K562 (cell line): ENCODE measurements at regions not wholly inside any gene's neighbourhood (a gene's known extent, or its start where the extent isn't known, plus 50 kb on each side); places are given as distances from the start of the nearest gene placed in this dataset.

Source experiments
- ATAC-seq: fragments of 200-7000 bp; cut with Tn5 transposase; 3 replicates; pipeline ENCODE4 v1.9.1; 2020; ENCODE audit warnings: moderate library complexity
- BruUV-seq: library from RNA; stranded (reverse); fragments of 400-500 nt; replicated peaks from 2 replicates; lab custom pipeline; 2021; lab: Mats Ljungman, UMichigan
- CTCF ChIA-PET: fragments of 300-600 bp; formaldehyde crosslinking; extraction: SDS; loops from one replicate; lab custom pipeline; 2021; ENCODE audit warnings: low intra/inter-chr PET ratio; lab: Yijun Ruan, JAX
- POLR2A ChIA-PET: fragments of 300-600, 350-650 bp; sonication (Branson Sonifier 250); formaldehyde crosslinking; extraction: SDS; loops from one replicate; lab custom pipeline; 2021; ENCODE audit warnings: antibody characterized with exemption, inconsistent platforms; lab: Yijun Ruan, JAX
- DNase-seq, 4 experiments: peaks; one replicate each; pipeline versions ENCODE4 v3.0.0 to v3.0.0-alpha.2; 2011 to 2018; ENCODE audit warnings: low spot score in 3 of 4, mixed read lengths in 3 of 4; ENCODE audit errors: extremely low read depth in 1 of 4
- FAIRE-seq: peaks from 2 replicates; lab custom pipeline; 2011; peaks lifted over from hg19 to GRCh38; lab: Jason Lieb, UNC
- H2AFZ ChIP-seq: 2 replicates; pipeline ENCODE4 v1.6.0; 2011; ENCODE audit warnings: low read depth, low read length, control low read depth, inconsistent platforms
- H3K27ac ChIP-seq: fragments of 200-600 bp; 3 replicates; pipeline ENCODE4 v1.8.0; 2011; ENCODE audit warnings: low read depth, mild to moderate bottlenecking, control low read depth, inconsistent platforms, low read length, moderate library complexity, mixed read lengths; ENCODE audit errors: extremely low read depth
- H3K27me3 ChIP-seq, 2 experiments: fragments of 300-600 bp in 1 of 2; 2 replicates in 1 of 2; 3 replicates in 1 of 2; pipeline versions ENCODE4 v1.6.0 to v1.8.0; 2011; ENCODE audit warnings: inconsistent platforms in 2 of 2, low read length in 2 of 2, mild to moderate bottlenecking in 1 of 2, mixed read lengths in 1 of 2, moderate library complexity in 1 of 2; ENCODE audit not compliant: control insufficient read depth in 2 of 2, insufficient read depth in 2 of 2
- H3K36me3 ChIP-seq: fragments of 300-600 bp; 3 replicates; pipeline ENCODE4 v1.8.0; 2011; ENCODE audit warnings: mild to moderate bottlenecking, low read length, inconsistent platforms; ENCODE audit not compliant: control insufficient read depth, insufficient read depth
- H3K4me1 ChIP-seq, 2 experiments: fragments of 200-600 bp in 1 of 2; replicated peaks in 1 of 2; 2 replicates in 1 of 2; 3 replicates in 1 of 2; pipeline versions ENCODE4 v1.5.1 to v1.8.0; 2011; ENCODE audit warnings: inconsistent platforms in 2 of 2, low read length in 2 of 2, mild to moderate bottlenecking in 1 of 2, mixed read lengths in 1 of 2, moderate library complexity in 1 of 2; ENCODE audit not compliant: control insufficient read depth in 2 of 2, insufficient read depth in 2 of 2
- H3K4me2 ChIP-seq: 2 replicates; pipeline ENCODE4 v1.6.1; 2011; ENCODE audit warnings: low read length, control low read depth, inconsistent platforms, mixed read lengths; ENCODE audit not compliant: insufficient read depth
- H3K4me3 ChIP-seq: fragments of 200-600 bp; sonication (generic), shearing (Covaris generic); 2 replicates; pipeline ENCODE4 v1.5.1; 2016; ENCODE audit warnings: control low read depth, inconsistent platforms
- H3K79me2 ChIP-seq: fragments of 200-600 bp; 3 replicates; pipeline ENCODE4 v1.8.0; 2011; ENCODE audit warnings: low read length, inconsistent platforms; ENCODE audit not compliant: control insufficient read depth, insufficient read depth
- H3K9ac ChIP-seq, 2 experiments: 2 replicates each; pipeline versions ENCODE4 v1.6.0 to v1.6.1; 2011; ENCODE audit warnings: low read depth in 2 of 2, low read length in 2 of 2, control low read depth in 1 of 2, inconsistent platforms in 1 of 2, mild to moderate bottlenecking in 1 of 2, mixed read lengths in 1 of 2; ENCODE audit not compliant: insufficient read depth in 1 of 2
- H3K9me1 ChIP-seq: one replicate; pipeline ENCODE4 v1.6.0; 2011; ENCODE audit warnings: inconsistent platforms, mild to moderate bottlenecking, low read length, moderate library complexity; ENCODE audit not compliant: control insufficient read depth, insufficient read depth
- H3K9me3 ChIP-seq: replicated peaks from 2 replicates; pipeline ENCODE4 v1.5.1; 2011; ENCODE audit warnings: low read depth, low read length, inconsistent platforms; ENCODE audit not compliant: control insufficient read depth, insufficient read depth
- H4K20me1 ChIP-seq: replicated peaks from 2 replicates; pipeline ENCODE4 v1.6.1; 2011; ENCODE audit warnings: low read length, inconsistent platforms, mixed read lengths; ENCODE audit not compliant: control insufficient read depth, insufficient read depth
- NONO ChIP-seq, 2 experiments: fragments of 200-400 bp in 1 of 2; fragments of 450-650 bp in 1 of 2; formaldehyde crosslinking in 1 of 2; IDR thresholded peaks; 2 replicates each; pipeline ENCODE4 v1.6.1; 2017; ENCODE audit warnings: low read depth in 2 of 2, mild to moderate bottlenecking in 2 of 2, moderate library complexity in 2 of 2, low read length in 1 of 2
- ZNF143 ChIP-seq: sonication (generic); formaldehyde crosslinking; IDR thresholded peaks from 2 replicates; pipeline ENCODE4 v1.9.0; 2022; ENCODE audit warnings: mild to moderate bottlenecking, missing genetic modification reagents
- WGBS: fragments of 100-300 bp; shearing (Covaris generic); methylation state at CpG from one replicate; pipeline ENCODE4 v1.1.6; 2016; ENCODE audit warnings: low coverage, mixed read lengths; ENCODE audit not compliant: insufficient coverage; ENCODE audit errors: missing lambda C conversion rate; 5-methylcytosine and 5-hydroxymethylcytosine counted together
- in situ Hi-C: fragments of 300-500 bp; cut with MboI; formaldehyde crosslinking; loops from 4 replicates; pipeline ENCODE4 v1.15.0; 2018; ENCODE audit warnings: inconsistent platforms, mixed read lengths
- intact Hi-C: fragments of 100-400 bp; cut with micrococcal nuclease; formaldehyde crosslinking; loops from 2 replicates; pipeline ENCODE4 v1.14.2; 2022
- TF ChIP-seq, protein P1 (sequence below): fragments of 250-450 bp; sonication (Bioruptor Pico); IDR thresholded peaks from 2 replicates; pipeline ENCODE4 v1.4.0; 2020; ENCODE audit warnings: mild to moderate bottlenecking, moderate library complexity

GRCh38 chr1:25111706-25112105, 120.6 kb downstream of the SYF2 start:
- ChIA-PET POLR2A (interaction anchor here (1.2 to 2.2 kb wide), 3 partner anchors 11 to 105 kb away, joined by 3 to 8 read pairs (median 4); no protein-coding TSS in a partner anchor), CTCF (no interaction called here)
- peaks cover 7% of the 10 kb centered on the region for H3K9me3 ChIP-seq
- ATAC-seq: no peak
- H3K9me1 ChIP-seq: no peaks in the 10 kb centered on the region
- no peak overlapping the region for H3K4me2 ChIP-seq
- no peak overlapping the region for H2AFZ ChIP-seq
- no peak for DNase-seq
- intact Hi-C loops: no loop called here
- H3K79me2 ChIP-seq: no peaks in the 10 kb centered on the region
- no peak overlapping the region for H3K27ac ChIP-seq
- in situ Hi-C loops: no loop called here
- BruUV-seq: no TSS peak
- no peaks in the 10 kb centered on the region for H3K36me3 ChIP-seq
- H3K9ac ChIP-seq: no peak overlapping the region
- WGBS: 2% methylated on average over 7 of the region's 7 CpGs
- peaks cover 21 to 46% of the 10 kb centered on the region in 2 experiments; a peak in 4 of 5 replicates for H3K27me3 ChIP-seq
- H3K4me3 ChIP-seq: no peak overlapping the region
- TF ChIP-seq NONO (IDR thresholded peaks at IDR 0.05; ENCODE audit: low read depth in 2 of 2, low read length in 1 of 2): no peak
- H4K20me1 ChIP-seq: no peaks in the 10 kb centered on the region
- H3K4me1 ChIP-seq: no peaks in the 10 kb centered on the region
- FAIRE-seq: no peak

GRCh38 chr1:25110485-25110884, 121.8 kb downstream of the SYF2 start:
- ChIA-PET POLR2A (interaction anchor here (1.2 kb wide), 1 partner anchor 25 kb away, joined by 3 read pairs; no protein-coding TSS in a partner anchor), CTCF (no interaction called here)
- Histone ChIP-seq H3K27me3 (peaks cover 21 to 51% of the 10 kb centered on the region in 2 experiments; a peak in 4 of 5 replicates), H3K4me1 (no peaks in the 10 kb centered on the region), H3K79me2 (no peaks in the 10 kb centered on the region), H4K20me1 (no peaks in the 10 kb centered on the region), H3K4me3 (no peak overlapping the region), H2AFZ (no peak overlapping the region), H3K27ac (no peak overlapping the region), H3K4me2 (no peak overlapping the region), H3K9ac (no peak overlapping the region), H3K36me3 (no peaks in the 10 kb centered on the region), H3K9me1 (no peaks in the 10 kb centered on the region), H3K9me3 (peaks cover 7% of the 10 kb centered on the region)
- intact Hi-C loops (no loop called here), in situ Hi-C loops (no loop called here)
- no peak for ATAC-seq
- FAIRE-seq: no peak
- DNase-seq: no peak
- 6% methylated on average over 7 of the region's 7 CpGs for WGBS
- no TSS peak for BruUV-seq
- TF ChIP-seq, protein P1, sequence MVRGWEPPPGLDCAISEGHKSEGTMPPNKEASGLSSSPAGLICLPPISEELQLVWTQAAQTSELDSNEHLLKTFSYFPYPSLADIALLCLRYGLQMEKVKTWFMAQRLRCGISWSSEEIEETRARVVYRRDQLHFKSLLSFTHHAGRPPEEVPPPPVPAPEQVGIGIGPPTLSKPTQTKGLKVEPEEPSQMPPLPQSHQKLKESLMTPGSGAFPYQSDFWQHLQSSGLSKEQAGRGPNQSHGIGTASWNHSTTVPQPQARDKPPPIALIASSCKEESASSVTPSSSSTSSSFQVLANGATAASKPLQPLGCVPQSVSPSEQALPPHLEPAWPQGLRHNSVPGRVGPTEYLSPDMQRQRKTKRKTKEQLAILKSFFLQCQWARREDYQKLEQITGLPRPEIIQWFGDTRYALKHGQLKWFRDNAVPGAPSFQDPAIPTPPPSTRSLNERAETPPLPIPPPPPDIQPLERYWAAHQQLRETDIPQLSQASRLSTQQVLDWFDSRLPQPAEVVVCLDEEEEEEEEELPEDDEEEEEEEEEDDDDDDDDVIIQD: no peak
- TF ChIP-seq ZNF143 (CRISPR knock-in tag): no peak
